Body of pancreas (tissue), 4 donors: ENCODE measurements at regions not wholly inside any gene's neighbourhood (a gene's known extent, or its start where the extent isn't known, plus 50 kb on each side); places are given as distances from the start of the nearest gene placed in this dataset.

Experiments used
- ATAC-seq: fragments of 150-250 bp; one replicate; pipeline ENCODE4 v1.9.1; 2016
- DNase-seq, 4 donors: peaks; one replicate each; pipeline ENCODE4 v3.0.0-alpha.2; 2019
- H3K27ac ChIP-seq, 4 donors: fragments of 200-600 bp; sonication (generic); 1 replicate in 3 of 4; 2 replicates in 1 of 4; pipeline versions ENCODE4 v1.5.1 to v1.6.1; 2016 to 2019; ENCODE audit warnings: mild to moderate bottlenecking in 1 of 4, mixed read lengths in 1 of 4, moderate library complexity in 1 of 4
- H3K27me3 ChIP-seq, 2 donors: fragments of 200-600 bp; sonication (generic); one replicate each; pipeline ENCODE4 v1.6.0; 2016; ENCODE audit warnings: mild to moderate bottlenecking in 1 of 2
- H3K36me3 ChIP-seq, 2 donors: fragments of 200-600 bp; sonication (generic); replicated peaks in 1 of 2; 2 replicates each; pipeline ENCODE4 v1.5.1; 2016; ENCODE audit warnings: low read depth in 2 of 2; ENCODE audit not compliant: insufficient read depth in 1 of 2
- H3K4me1 ChIP-seq: fragments of 200-600 bp; sonication (generic); one replicate; pipeline ENCODE4 v1.6.0; 2016
- H3K4me3 ChIP-seq, 2 donors: fragments of 200-600 bp; sonication (generic); 1 replicate in 1 of 2; 2 replicates in 1 of 2; pipeline ENCODE4 v1.5.1; 2016 to 2019
- H3K9me3 ChIP-seq, 3 donors: fragments of 200-600 bp; sonication (generic); 1 replicate in 2 of 3; 2 replicates in 1 of 3; pipeline ENCODE4 v1.5.1; 2016
- POLR2A ChIP-seq, 3 donors: fragments of 450-650 bp; IDR thresholded peaks; one replicate each; pipeline ENCODE4 v1.6.1; 2016; ENCODE audit warnings: antibody characterized with exemption in 3 of 3, mild to moderate bottlenecking in 2 of 3
- WGBS, 2 donors: methylation state at CpG; one replicate each; pipeline ENCODE4 v1.1.5; 2017; 5-methylcytosine and 5-hydroxymethylcytosine counted together
- intact Hi-C: fragments of 100-400 bp; cut with DNase I; formaldehyde crosslinking; loops from one replicate; pipeline ENCODE4 v1.15.1; 2023
- TF ChIP-seq, protein P1 (sequence below), 7 experiments: fragments of 450-650 bp in 4 of 7; fragments of 200-600 bp in 3 of 7; sonication (generic) in 3 of 7; IDR thresholded peaks; one replicate each; pipeline ENCODE4 v1.5.1; 2016 to 2019; ENCODE audit warnings: antibody characterized with exemption in 7 of 7

DNA sequence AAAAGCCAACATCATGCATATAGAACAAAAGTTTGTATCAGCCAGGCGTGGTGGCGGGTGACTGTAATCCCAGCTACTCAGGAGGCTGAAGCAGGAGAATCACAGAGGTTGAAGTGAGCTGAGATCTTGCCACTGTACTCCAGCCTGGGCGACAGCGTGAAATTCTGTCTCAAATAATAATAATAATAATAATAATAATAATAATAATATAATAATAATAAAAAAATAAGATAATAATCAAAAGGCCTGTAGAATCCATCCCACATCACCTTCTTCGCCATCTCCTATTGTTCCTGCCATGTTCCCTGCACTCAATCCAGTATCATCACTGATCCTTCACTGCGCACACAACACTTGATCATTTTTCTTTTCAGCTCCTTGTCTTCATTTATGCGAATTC is 619.3 kb upstream of the ADARB2 start:
- no peaks in the 10 kb centered on the region for H3K4me1 ChIP-seq
- ATAC-seq (no peak), DNase-seq (no peak)
- TF ChIP-seq, protein P1, sequence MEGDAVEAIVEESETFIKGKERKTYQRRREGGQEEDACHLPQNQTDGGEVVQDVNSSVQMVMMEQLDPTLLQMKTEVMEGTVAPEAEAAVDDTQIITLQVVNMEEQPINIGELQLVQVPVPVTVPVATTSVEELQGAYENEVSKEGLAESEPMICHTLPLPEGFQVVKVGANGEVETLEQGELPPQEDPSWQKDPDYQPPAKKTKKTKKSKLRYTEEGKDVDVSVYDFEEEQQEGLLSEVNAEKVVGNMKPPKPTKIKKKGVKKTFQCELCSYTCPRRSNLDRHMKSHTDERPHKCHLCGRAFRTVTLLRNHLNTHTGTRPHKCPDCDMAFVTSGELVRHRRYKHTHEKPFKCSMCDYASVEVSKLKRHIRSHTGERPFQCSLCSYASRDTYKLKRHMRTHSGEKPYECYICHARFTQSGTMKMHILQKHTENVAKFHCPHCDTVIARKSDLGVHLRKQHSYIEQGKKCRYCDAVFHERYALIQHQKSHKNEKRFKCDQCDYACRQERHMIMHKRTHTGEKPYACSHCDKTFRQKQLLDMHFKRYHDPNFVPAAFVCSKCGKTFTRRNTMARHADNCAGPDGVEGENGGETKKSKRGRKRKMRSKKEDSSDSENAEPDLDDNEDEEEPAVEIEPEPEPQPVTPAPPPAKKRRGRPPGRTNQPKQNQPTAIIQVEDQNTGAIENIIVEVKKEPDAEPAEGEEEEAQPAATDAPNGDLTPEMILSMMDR (IDR thresholded peaks at IDR 0.05): no peak
- TF ChIP-seq POLR2A (IDR thresholded peaks at IDR 0.05): no peak
- H3K9me3 ChIP-seq: no peaks in the 10 kb centered on the region
- intact Hi-C loops: no loop called here
- no peaks in the 10 kb centered on the region for H3K27me3 ChIP-seq
- H3K36me3 ChIP-seq: no peaks in the 10 kb centered on the region
- 82 to 83% methylated on average over 7 of the region's 7 CpGs for WGBS, 2 donors
- no peak overlapping the region for H3K4me3 ChIP-seq
- no peak overlapping the region for H3K27ac ChIP-seq

DNA sequence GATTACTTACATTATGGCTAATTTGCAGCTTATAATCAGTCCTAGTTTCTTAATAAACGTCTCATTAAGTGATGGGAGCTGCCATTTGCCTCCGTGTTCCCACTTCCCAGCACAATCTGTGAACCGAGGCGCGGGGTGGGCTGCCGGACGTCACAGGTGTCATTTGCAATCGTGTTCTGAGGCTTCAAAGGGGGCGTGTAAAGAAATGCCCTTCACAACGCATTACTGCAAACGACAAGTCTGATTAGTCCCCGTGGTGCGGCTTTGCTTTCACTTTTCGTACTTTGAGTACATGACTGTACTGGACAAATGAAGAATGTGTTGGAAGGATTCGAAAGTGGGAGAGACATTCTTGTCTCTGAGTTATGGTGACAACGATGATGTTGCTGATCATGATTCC is 614.2 kb upstream of the ADARB2 start:
- intact Hi-C loops: no loop called here
- TF ChIP-seq, protein P1 (IDR thresholded peaks at IDR 0.05): no peak
- no peak for TF ChIP-seq POLR2A (IDR thresholded peaks at IDR 0.05)
- Histone ChIP-seq H3K27ac (no peak overlapping the region), H3K4me3 (no peak overlapping the region), H3K27me3 (no peaks in the 10 kb centered on the region), H3K4me1 (no peaks in the 10 kb centered on the region), H3K36me3 (no peaks in the 10 kb centered on the region), H3K9me3 (no peaks in the 10 kb centered on the region)
- WGBS, 2 donors: 67 to 70% methylated on average over 16 of the region's 16 CpGs
- no peak for ATAC-seq
- DNase-seq: no peak

DNA sequence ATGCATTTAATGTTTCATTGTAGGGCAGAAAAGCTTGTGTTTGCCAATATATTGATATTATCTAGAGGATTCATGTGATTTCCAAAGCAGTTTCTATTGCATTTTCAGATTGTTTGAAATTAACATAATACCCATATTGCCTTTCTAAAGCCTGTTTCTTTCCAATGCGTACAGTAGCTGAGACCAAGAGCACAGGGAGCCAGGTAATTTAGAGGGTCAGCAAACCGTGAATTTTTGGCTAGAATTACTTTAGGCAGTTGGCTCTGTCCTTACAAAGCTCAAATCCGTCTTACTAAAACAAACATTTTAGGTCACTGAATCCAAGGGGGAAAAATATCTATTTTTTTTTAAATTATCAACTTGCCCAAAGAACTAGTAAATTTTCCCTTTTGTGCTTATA is 604.9 kb upstream of the ADARB2 start:
- no peaks in the 10 kb centered on the region for H3K36me3 ChIP-seq
- no peak overlapping the region for H3K27ac ChIP-seq
- ATAC-seq (no peak), DNase-seq (no peak)
- H3K9me3 ChIP-seq: no peaks in the 10 kb centered on the region
- H3K27me3 ChIP-seq: no peaks in the 10 kb centered on the region
- no peak overlapping the region for H3K4me3 ChIP-seq
- intact Hi-C loops: no loop called here
- TF ChIP-seq POLR2A (IDR thresholded peaks at IDR 0.05): no peak
- no peaks in the 10 kb centered on the region for H3K4me1 ChIP-seq
- 52 to 63% methylated on average over 3 of the region's 3 CpGs for WGBS, 2 donors

GRCh38 chr10:2340831-2341647 is 603.7 kb upstream of the ADARB2 start:
- H3K36me3 ChIP-seq: no peaks in the 10 kb centered on the region
- ATAC-seq: no peak
- no peak for DNase-seq
- H3K9me3 ChIP-seq: no peaks in the 10 kb centered on the region
- no peak overlapping the region for H3K27ac ChIP-seq
- 62 to 66% methylated on average over 11 of the region's 11 CpGs for WGBS, 2 donors
- no peaks in the 10 kb centered on the region for H3K4me1 ChIP-seq
- intact Hi-C loops: no loop called here
- H3K27me3 ChIP-seq: no peaks in the 10 kb centered on the region
- H3K4me3 ChIP-seq: no peak overlapping the region
- TF ChIP-seq POLR2A (IDR thresholded peaks at IDR 0.05): no peak
- TF ChIP-seq, protein P1 (IDR thresholded peaks at IDR 0.05): no peak

DNA sequence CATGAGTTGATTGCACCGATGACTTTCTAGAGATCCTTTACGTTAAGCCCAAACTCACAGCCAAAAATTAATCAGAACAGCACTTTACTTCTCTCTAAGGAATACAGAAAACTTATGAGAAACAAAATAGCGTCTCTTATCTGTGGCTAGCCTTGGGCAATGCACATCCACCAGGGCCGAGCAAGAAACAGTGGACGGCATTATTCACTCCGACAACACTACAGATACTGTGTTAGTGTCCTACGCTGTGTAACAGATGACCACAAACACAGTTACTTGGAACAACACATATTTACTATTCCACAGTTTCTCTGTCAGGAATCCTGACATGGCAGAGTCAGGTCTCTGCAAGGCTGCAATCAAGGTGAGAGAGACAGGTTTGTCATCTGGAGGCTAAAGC is 598.3 kb upstream of the ADARB2 start:
- H3K27me3 ChIP-seq: no peaks in the 10 kb centered on the region
- no peak for DNase-seq
- no peak overlapping the region for H3K4me3 ChIP-seq
- H3K4me1 ChIP-seq: no peaks in the 10 kb centered on the region
- no peak overlapping the region for H3K27ac ChIP-seq
- WGBS, 2 donors: 47 to 70% methylated on average over 7 of the region's 7 CpGs
- intact Hi-C loops: no loop called here
- ATAC-seq: no peak
- H3K9me3 ChIP-seq: no peaks in the 10 kb centered on the region
- no peak for TF ChIP-seq POLR2A (IDR thresholded peaks at IDR 0.05)
- TF ChIP-seq, protein P1 (IDR thresholded peaks at IDR 0.05): no peak
- H3K36me3 ChIP-seq: no peaks in the 10 kb centered on the region
